Neuron (in vitro differentiated cells): ENCODE measurements at regions not wholly inside any gene's neighbourhood (a gene's known extent, or its start where the extent isn't known, plus 50 kb on each side); places are given as distances from the start of the nearest gene placed in this dataset.

Source experiments
- H2AFZ ChIP-seq: one replicate; pipeline ENCODE4 v1.6.1; 2013; ENCODE audit warnings: low read depth, mild to moderate bottlenecking, inconsistent platforms, low read length, moderate library complexity
- H3K27me3 ChIP-seq: one replicate; pipeline ENCODE4 v1.6.1; 2013; ENCODE audit warnings: low read length; ENCODE audit not compliant: insufficient read depth
- H3K36me3 ChIP-seq: one replicate; pipeline ENCODE4 v1.6.1; 2013; ENCODE audit warnings: low read length; ENCODE audit not compliant: insufficient read depth
- H3K4me1 ChIP-seq: one replicate; pipeline ENCODE4 v1.6.1; 2013; ENCODE audit warnings: low read length; ENCODE audit not compliant: insufficient read depth
- H3K4me3 ChIP-seq: 2 replicates; pipeline ENCODE4 v1.5.1; 2013; ENCODE audit warnings: mild to moderate bottlenecking, low read length, moderate library complexity
- H3K9me3 ChIP-seq: one replicate; pipeline ENCODE4 v1.6.1; 2013; ENCODE audit warnings: low read length

- Histone ChIP-seq H2AFZ (no peak overlapping the region), H3K36me3 (no peaks in the 10 kb centered on the region), H3K4me1 (no peaks in the 10 kb centered on the region), H3K4me3 (no peak overlapping the region), H3K27me3 (no peaks in the 10 kb centered on the region), H3K9me3 (peaks cover 5% of the 10 kb centered on the region)
Measured at GRCh38 chr5:124941051-124942049, 194.9 kb upstream of the ZNF608 start.

- Histone ChIP-seq H3K4me1 (no peaks in the 10 kb centered on the region), H3K36me3 (no peaks in the 10 kb centered on the region), H2AFZ (no peak overlapping the region), H3K4me3 (no peak overlapping the region), H3K9me3 (no peaks in the 10 kb centered on the region), H3K27me3 (no peaks in the 10 kb centered on the region)
Measured at GRCh38 chr5:124948062-124948753, 201.8 kb upstream of the ZNF608 start.

- no peaks in the 10 kb centered on the region for H3K4me1 ChIP-seq
- no peak overlapping the region for H2AFZ ChIP-seq
- H3K9me3 ChIP-seq: no peaks in the 10 kb centered on the region
- no peak overlapping the region for H3K4me3 ChIP-seq
- no peaks in the 10 kb centered on the region for H3K27me3 ChIP-seq
- H3K36me3 ChIP-seq: no peaks in the 10 kb centered on the region
Measured at GRCh38 chr5:124948754-124949275, 202.4 kb upstream of the ZNF608 start.

- Histone ChIP-seq H2AFZ (no peak overlapping the region), H3K36me3 (no peaks in the 10 kb centered on the region), H3K9me3 (no peaks in the 10 kb centered on the region), H3K4me3 (no peak overlapping the region), H3K4me1 (no peaks in the 10 kb centered on the region), H3K27me3 (no peaks in the 10 kb centered on the region)
Measured at GRCh38 chr5:124949862-124950261, 203.4 kb upstream of the ZNF608 start.

GRCh38 chr5:124951105-124951504 lies 204.7 kb upstream of the ZNF608 start:
- no peak overlapping the region for H3K4me3 ChIP-seq
- no peaks in the 10 kb centered on the region for H3K9me3 ChIP-seq
- no peaks in the 10 kb centered on the region for H3K27me3 ChIP-seq
- no peak overlapping the region for H2AFZ ChIP-seq
- H3K4me1 ChIP-seq: no peaks in the 10 kb centered on the region
- H3K36me3 ChIP-seq: no peaks in the 10 kb centered on the region

GRCh38 chr5:124951661-124952060 lies 205.2 kb upstream of the ZNF608 start:
- Histone ChIP-seq H3K27me3 (no peaks in the 10 kb centered on the region), H3K9me3 (no peaks in the 10 kb centered on the region), H3K4me1 (no peaks in the 10 kb centered on the region), H2AFZ (no peak overlapping the region), H3K36me3 (no peaks in the 10 kb centered on the region), H3K4me3 (no peak overlapping the region)

- Histone ChIP-seq H3K9me3 (no peaks in the 10 kb centered on the region), H3K4me3 (no peak overlapping the region), H3K36me3 (no peaks in the 10 kb centered on the region), H2AFZ (no peak overlapping the region), H3K27me3 (no peaks in the 10 kb centered on the region), H3K4me1 (no peaks in the 10 kb centered on the region)
Measured at GRCh38 chr5:124952079-124952478, 205.6 kb upstream of the ZNF608 start.

- Histone ChIP-seq H3K9me3 (no peaks in the 10 kb centered on the region), H2AFZ (no peak overlapping the region), H3K27me3 (no peaks in the 10 kb centered on the region), H3K4me3 (no peak overlapping the region), H3K4me1 (no peaks in the 10 kb centered on the region), H3K36me3 (no peaks in the 10 kb centered on the region)
Measured at GRCh38 chr5:124952566-124952965, 206.1 kb upstream of the ZNF608 start.

- Histone ChIP-seq H3K27me3 (no peaks in the 10 kb centered on the region), H3K4me3 (no peak overlapping the region), H3K36me3 (no peaks in the 10 kb centered on the region), H2AFZ (no peak overlapping the region), H3K4me1 (no peaks in the 10 kb centered on the region), H3K9me3 (no peaks in the 10 kb centered on the region)
Measured at GRCh38 chr5:124954784-124955183, 208.3 kb upstream of the ZNF608 start.

GRCh38 chr5:124956471-124957029 lies 210.1 kb upstream of the ZNF608 start:
- Histone ChIP-seq H3K4me3 (no peak overlapping the region), H3K9me3 (no peaks in the 10 kb centered on the region), H2AFZ (no peak overlapping the region), H3K27me3 (no peaks in the 10 kb centered on the region), H3K4me1 (no peaks in the 10 kb centered on the region), H3K36me3 (no peaks in the 10 kb centered on the region)

GRCh38 chr5:124957063-124957462 lies 210.6 kb upstream of the ZNF608 start:
- H3K4me3 ChIP-seq: no peak overlapping the region
- no peaks in the 10 kb centered on the region for H3K36me3 ChIP-seq
- no peak overlapping the region for H2AFZ ChIP-seq
- no peaks in the 10 kb centered on the region for H3K9me3 ChIP-seq
- H3K27me3 ChIP-seq: no peaks in the 10 kb centered on the region
- no peaks in the 10 kb centered on the region for H3K4me1 ChIP-seq

- H3K36me3 ChIP-seq: no peaks in the 10 kb centered on the region
- no peaks in the 10 kb centered on the region for H3K4me1 ChIP-seq
- no peak overlapping the region for H3K4me3 ChIP-seq
- H2AFZ ChIP-seq: no peak overlapping the region
- H3K27me3 ChIP-seq: no peaks in the 10 kb centered on the region
- no peaks in the 10 kb centered on the region for H3K9me3 ChIP-seq
Measured at GRCh38 chr5:124960266-124960665, 213.8 kb upstream of the ZNF608 start.

GRCh38 chr5:124961521-124961920 lies 215.1 kb upstream of the ZNF608 start:
- Histone ChIP-seq H2AFZ (no peak overlapping the region), H3K4me1 (no peaks in the 10 kb centered on the region), H3K27me3 (no peaks in the 10 kb centered on the region), H3K36me3 (no peaks in the 10 kb centered on the region), H3K4me3 (no peak overlapping the region), H3K9me3 (no peaks in the 10 kb centered on the region)
